PC-3 (cell line): ENCODE measurements at regions not wholly inside any gene's neighbourhood (a gene's known extent, or its start where the extent isn't known, plus 50 kb on each side); places are given as distances from the start of the nearest gene placed in this dataset.

ENCODE experiments used
- ATAC-seq: fragments of 200-7000 bp; cut with Tn5 transposase; 2 replicates; pipeline ENCODE4 v1.9.1; 2020; ENCODE audit warnings: mild to moderate bottlenecking, moderate library complexity
- BruUV-seq: library from RNA; stranded (reverse); fragments of 400-500 nt; replicated peaks from 2 replicates; lab custom pipeline; 2021; lab: Mats Ljungman, UMichigan
- CTCF ChIA-PET: fragments of 300-600 bp; sonication (Branson Sonifier 250); formaldehyde crosslinking; loops from one replicate; lab custom pipeline; 2022; ENCODE audit warnings: antibody characterized with exemption; lab: Charles Lee
- POLR2A ChIA-PET: fragments of 300-600 bp; sonication (Branson Sonifier 250); formaldehyde crosslinking; loops from one replicate; lab custom pipeline; 2022; ENCODE audit warnings: antibody characterized with exemption; ENCODE audit not compliant: unreplicated experiment; lab: Charles Lee
- DNase-seq: peaks from one replicate; pipeline ENCODE4 v3.0.0-alpha.2; 2015
- H2AFZ ChIP-seq: fragments of 300-600 bp; sonication (generic); 2 replicates; pipeline ENCODE4 v1.6.0; 2016; ENCODE audit warnings: antibody characterized with exemption, low read length
- H3F3A ChIP-seq: fragments of 300-600 bp; sonication (generic); one replicate; pipeline ENCODE4 v1.6.0; 2017; ENCODE audit warnings: antibody characterized with exemption, low read length, control low read depth, mild to moderate bottlenecking; ENCODE audit not compliant: unreplicated experiment
- H3K27ac ChIP-seq: fragments of 300-600 bp; sonication (generic); 2 replicates; pipeline ENCODE4 v1.5.1; 2016; ENCODE audit warnings: mild to moderate bottlenecking, low read length
- H3K27me3 ChIP-seq: fragments of 300-600 bp; sonication (generic); 2 replicates; pipeline ENCODE4 v1.6.1; 2016; ENCODE audit warnings: low read length, mixed read lengths
- H3K36me3 ChIP-seq: fragments of 300-600 bp; sonication (generic); 2 replicates; pipeline ENCODE4 v1.6.1; 2016; ENCODE audit warnings: low read depth, mixed run types, low read length, mixed read lengths
- H3K4me1 ChIP-seq: fragments of 300-600 bp; sonication (generic); 2 replicates; pipeline ENCODE4 v1.5.1; 2016; ENCODE audit warnings: low read length; ENCODE audit not compliant: insufficient read depth
- H3K4me2 ChIP-seq: fragments of 300-600 bp; sonication (generic); 2 replicates; pipeline ENCODE4 v1.6.0; 2016; ENCODE audit warnings: low read length
- H3K4me3 ChIP-seq: fragments of 300-600 bp; sonication (generic); 2 replicates; pipeline ENCODE4 v1.5.1; 2016; ENCODE audit warnings: mild to moderate bottlenecking, low read length, mixed read lengths
- H3K79me2 ChIP-seq: fragments of 300-600 bp; sonication (generic); 2 replicates; pipeline ENCODE4 v1.6.1; 2017; ENCODE audit warnings: low read length, mixed read lengths
- H3K9ac ChIP-seq: fragments of 300-600 bp; sonication (generic); 2 replicates; pipeline ENCODE4 v1.6.0; 2016; ENCODE audit warnings: mild to moderate bottlenecking, low read length
- H3K9me2 ChIP-seq: fragments of 300-600 bp; sonication (generic); replicated peaks from 2 replicates; pipeline ENCODE4 v1.6.1; 2016; ENCODE audit warnings: mixed run types, low read length, mixed read lengths
- H3K9me3 ChIP-seq: fragments of 300-600 bp; sonication (generic); 2 replicates; pipeline ENCODE4 v1.6.1; 2016; ENCODE audit warnings: low read length, mixed read lengths
- H4K20me1 ChIP-seq: fragments of 300-600 bp; sonication (generic); 2 replicates; pipeline ENCODE4 v1.6.1; 2016; ENCODE audit warnings: low read length, mixed read lengths
- CTCF ChIP-seq: fragments of 300-600 bp; sonication (generic); conservative IDR thresholded peaks from 2 replicates; pipeline ENCODE4 v1.5.1; 2017; ENCODE audit warnings: antibody characterized with exemption, low read depth, mild to moderate bottlenecking, low read length
- EZH2 ChIP-seq: fragments of 300-600 bp; sonication (generic); IDR thresholded peaks from one replicate; pipeline ENCODE4 v1.6.1; 2017; ENCODE audit warnings: antibody characterized with exemption, mild to moderate bottlenecking, low read length; ENCODE audit not compliant: unreplicated experiment
- EZH2phosphoT487 ChIP-seq: fragments of 300-600 bp; sonication (generic); IDR thresholded peaks from 2 replicates; pipeline ENCODE4 v1.6.1; 2018; ENCODE audit warnings: mild to moderate bottlenecking, antibody characterized with exemption, low read length, borderline replicate concordance
- intact Hi-C: fragments of 100-400 bp; cut with micrococcal nuclease; formaldehyde crosslinking; loops from 2 replicates; pipeline ENCODE4 v1.9.0; 2023

- no peak overlapping the region for H3K4me2 ChIP-seq
- TF ChIP-seq EZH2 (no peak), EZH2phosphoT487 (no peak), CTCF (no peak)
- ATAC-seq: no peak; the same call in 1 of the 2 replicates
- no peaks in the 10 kb centered on the region for H3F3A ChIP-seq
- H3K4me3 ChIP-seq: no peak overlapping the region
- H3K79me2 ChIP-seq: no peaks in the 10 kb centered on the region
- H3K4me1 ChIP-seq: no peaks in the 10 kb centered on the region
- DNase-seq: no peak
- no TSS peak for BruUV-seq
- no peak overlapping the region for H3K27ac ChIP-seq
- no peak overlapping the region for H2AFZ ChIP-seq
- H3K9ac ChIP-seq: no peak overlapping the region
- ChIA-PET POLR2A (no interaction called here), CTCF (no interaction called here)
- H3K9me3 ChIP-seq: no peaks in the 10 kb centered on the region
- intact Hi-C loops: no loop called here
- no peaks in the 10 kb centered on the region for H3K36me3 ChIP-seq
- no peaks in the 10 kb centered on the region for H3K27me3 ChIP-seq
- no peaks in the 10 kb centered on the region for H4K20me1 ChIP-seq
- no peaks in the 10 kb centered on the region for H3K9me2 ChIP-seq
Observed at GRCh38 chr14:27410981-27411380, 813.1 kb upstream of the NOVA1 start.

DNA sequence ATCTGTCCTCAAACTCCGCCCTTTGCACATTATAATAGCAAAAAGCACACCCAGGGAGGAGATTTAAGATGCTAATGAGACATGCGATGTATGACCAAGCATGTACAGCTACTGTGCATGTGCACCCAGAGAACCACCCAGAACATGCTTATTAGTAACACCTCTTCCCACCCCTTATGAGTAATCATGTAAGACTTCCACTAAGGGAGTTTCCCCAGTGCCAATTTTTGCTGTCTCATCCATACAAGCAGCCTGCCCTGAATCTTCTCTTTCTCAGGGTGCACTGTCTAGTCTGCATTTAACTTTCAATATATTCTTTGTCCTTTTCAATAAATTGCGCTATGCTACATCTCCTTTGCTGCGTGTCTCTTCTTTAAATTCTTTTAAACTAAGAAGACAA, 830.0 kb upstream of the NOVA1 start:
- ATAC-seq (peak; percentile 96), DNase-seq (peak; percentile 64)
- TF ChIP-seq EZH2: no peak
- no peak for TF ChIP-seq CTCF
- no peak for TF ChIP-seq EZH2phosphoT487
- no peaks in the 10 kb centered on the region for H3K27me3 ChIP-seq
- intact Hi-C loops: no loop called here
- peak overlapping the region; percentile 20; the same call in 1 of the 2 replicates for H3K9ac ChIP-seq
- ChIA-PET POLR2A (interaction anchor here (0.7 kb wide), 1 partner anchor 27 kb away, joined by 3 read pairs; no protein-coding TSS in a partner anchor), CTCF (no interaction called here)
- no peaks in the 10 kb centered on the region for H4K20me1 ChIP-seq
- H3K79me2 ChIP-seq: no peaks in the 10 kb centered on the region
- peak overlapping the region; percentile 53 for H2AFZ ChIP-seq
- H3K4me1 ChIP-seq: peaks cover 6% of the 10 kb centered on the region
- H3K9me3 ChIP-seq: no peaks in the 10 kb centered on the region
- no peaks in the 10 kb centered on the region for H3F3A ChIP-seq
- peak overlapping the region; percentile 38 for H3K4me2 ChIP-seq
- H3K27ac ChIP-seq: peak overlapping the region; percentile 48
- H3K4me3 ChIP-seq: no peak overlapping the region
- H3K9me2 ChIP-seq: no peaks in the 10 kb centered on the region
- no peaks in the 10 kb centered on the region for H3K36me3 ChIP-seq
- BruUV-seq: no TSS peak

GRCh38 chr14:27435923-27436670, 838.3 kb upstream of the NOVA1 start:
- no peak for DNase-seq
- Histone ChIP-seq H3K9me3 (no peaks in the 10 kb centered on the region), H3K9ac (no peak overlapping the region), H3F3A (no peaks in the 10 kb centered on the region), H3K27me3 (no peaks in the 10 kb centered on the region), H3K4me2 (no peak overlapping the region), H3K79me2 (no peaks in the 10 kb centered on the region), H2AFZ (no peak overlapping the region), H3K4me3 (no peak overlapping the region), H3K9me2 (no peaks in the 10 kb centered on the region), H3K4me1 (no peaks in the 10 kb centered on the region), H3K36me3 (no peaks in the 10 kb centered on the region), H3K27ac (no peak overlapping the region), H4K20me1 (no peaks in the 10 kb centered on the region)
- CTCF ChIA-PET: no interaction called here
- POLR2A ChIA-PET: no interaction called here
- TF ChIP-seq CTCF (no peak), EZH2phosphoT487 (no peak), EZH2 (no peak)
- intact Hi-C loops: loop anchor here (1.0 kb wide), 1 partner anchor 8 kb away; no protein-coding TSS in a partner anchor
- BruUV-seq: no TSS peak
- no peak for ATAC-seq
